Fibroblast of villous mesenchyme (primary cell): ENCODE measurements at regions not wholly inside any gene's neighbourhood (a gene's known extent, or its start where the extent isn't known, plus 50 kb on each side); places are given as distances from the start of the nearest gene placed in this dataset.

Experiments
- DNase-seq: peaks from one replicate; pipeline ENCODE4 v3.0.0-alpha.2; 2010; ENCODE audit warnings: low read depth
- H3K4me3 ChIP-seq: 2 replicates; pipeline ENCODE4 v1.5.1; 2011; ENCODE audit warnings: low read depth, mild to moderate bottlenecking, low read length
- TF ChIP-seq, protein P1 (sequence below): IDR thresholded peaks from 2 replicates; pipeline ENCODE4 v1.5.1; 2012; ENCODE audit warnings: low read depth, mild to moderate bottlenecking, low read length; ENCODE audit not compliant: insufficient read depth

DNA sequence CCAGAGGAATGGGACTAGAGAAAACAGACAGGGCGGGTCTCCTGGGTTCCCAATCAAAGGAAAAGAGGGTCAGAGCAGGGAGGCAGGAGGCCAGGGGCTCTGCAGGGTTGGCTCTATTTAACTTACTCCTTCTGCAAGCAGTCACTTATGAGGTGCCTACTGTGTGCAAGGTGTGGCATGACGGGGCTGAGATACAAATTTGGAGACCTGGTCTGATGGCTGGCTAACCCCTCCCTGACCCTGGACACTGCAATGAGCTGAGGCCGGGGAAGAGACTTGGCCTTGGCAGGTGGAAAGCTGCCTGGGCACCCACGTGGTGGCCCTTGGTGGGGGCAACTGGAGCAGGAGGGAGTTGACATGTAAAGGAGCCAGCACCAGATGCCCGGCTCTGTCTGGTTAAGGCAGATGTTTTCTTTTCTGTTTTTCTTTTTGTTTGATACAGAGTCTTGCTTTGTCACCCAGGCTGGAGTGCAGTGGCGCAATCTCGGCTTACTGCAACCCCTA, 148.5 kb upstream of the GATA6 start:
- TF ChIP-seq, protein P1, sequence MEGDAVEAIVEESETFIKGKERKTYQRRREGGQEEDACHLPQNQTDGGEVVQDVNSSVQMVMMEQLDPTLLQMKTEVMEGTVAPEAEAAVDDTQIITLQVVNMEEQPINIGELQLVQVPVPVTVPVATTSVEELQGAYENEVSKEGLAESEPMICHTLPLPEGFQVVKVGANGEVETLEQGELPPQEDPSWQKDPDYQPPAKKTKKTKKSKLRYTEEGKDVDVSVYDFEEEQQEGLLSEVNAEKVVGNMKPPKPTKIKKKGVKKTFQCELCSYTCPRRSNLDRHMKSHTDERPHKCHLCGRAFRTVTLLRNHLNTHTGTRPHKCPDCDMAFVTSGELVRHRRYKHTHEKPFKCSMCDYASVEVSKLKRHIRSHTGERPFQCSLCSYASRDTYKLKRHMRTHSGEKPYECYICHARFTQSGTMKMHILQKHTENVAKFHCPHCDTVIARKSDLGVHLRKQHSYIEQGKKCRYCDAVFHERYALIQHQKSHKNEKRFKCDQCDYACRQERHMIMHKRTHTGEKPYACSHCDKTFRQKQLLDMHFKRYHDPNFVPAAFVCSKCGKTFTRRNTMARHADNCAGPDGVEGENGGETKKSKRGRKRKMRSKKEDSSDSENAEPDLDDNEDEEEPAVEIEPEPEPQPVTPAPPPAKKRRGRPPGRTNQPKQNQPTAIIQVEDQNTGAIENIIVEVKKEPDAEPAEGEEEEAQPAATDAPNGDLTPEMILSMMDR: no peak
- DNase-seq: no peak
- no peak overlapping the region for H3K4me3 ChIP-seq

GRCh38 chr18:22021701-22022100, 147.7 kb upstream of the GATA6 start:
- H3K4me3 ChIP-seq: no peak overlapping the region
- TF ChIP-seq, protein P1: no peak

GRCh38 chr18:22024924-22025323, 144.5 kb upstream of the GATA6 start:
- H3K4me3 ChIP-seq: no peak overlapping the region
- DNase-seq: no peak
- TF ChIP-seq, protein P1: no peak

More at GRCh38 chr18:22021701-22022100, 147.7 kb upstream of the GATA6 start:
- no peak for DNase-seq

DNA sequence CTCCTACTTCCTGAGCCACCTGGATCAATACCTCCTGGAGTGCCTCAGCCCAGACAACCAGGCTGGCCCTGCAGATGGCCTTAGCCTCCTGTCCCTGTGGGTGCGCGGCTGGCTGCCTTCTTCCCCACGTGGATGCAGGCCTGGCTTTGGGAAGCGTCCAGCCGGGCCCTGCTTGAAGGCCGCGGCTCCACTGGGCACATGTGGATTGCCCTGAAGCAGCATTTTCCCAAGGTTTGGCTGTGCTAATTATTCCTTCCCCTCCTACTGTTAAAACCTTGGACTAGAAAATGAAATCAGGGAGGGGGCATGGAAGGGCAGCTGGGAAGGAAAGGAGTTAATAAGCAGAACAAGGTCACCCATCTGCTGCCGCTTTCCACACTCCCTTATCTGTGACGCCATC, 143.0 kb upstream of the GATA6 start:
- no peak for DNase-seq
- no peak overlapping the region for H3K4me3 ChIP-seq
- TF ChIP-seq, protein P1: no peak

GRCh38 chr18:22026889-22027288, 142.5 kb upstream of the GATA6 start:
- no peak for DNase-seq
- TF ChIP-seq, protein P1: no peak
- H3K4me3 ChIP-seq: no peak overlapping the region

GRCh38 chr18:22031611-22032010, 137.8 kb upstream of the GATA6 start:
- DNase-seq: no peak
- H3K4me3 ChIP-seq: no peak overlapping the region
- TF ChIP-seq, protein P1: no peak

- no peak overlapping the region for H3K4me3 ChIP-seq
- DNase-seq: peak; percentile 23
- TF ChIP-seq, protein P1: no peak
These were observed 136.9 kb upstream of the GATA6 start for GRCh38 chr18:22032392-22032961.
